ENCODE measurements at regions not wholly inside any gene's neighbourhood (a gene's known extent, or its start where the extent isn't known, plus 50 kb on each side); places are given as distances from the start of the nearest gene placed in this dataset.
A peak's percentile ranks its signal among the peaks of the same experiment; 100 is the strongest.
"Not testable (repeated sequence)": the region's sequence is repeated elsewhere in the genome, so short reads cannot be mapped to it uniquely, and the experiment has no call there.

DNA sequence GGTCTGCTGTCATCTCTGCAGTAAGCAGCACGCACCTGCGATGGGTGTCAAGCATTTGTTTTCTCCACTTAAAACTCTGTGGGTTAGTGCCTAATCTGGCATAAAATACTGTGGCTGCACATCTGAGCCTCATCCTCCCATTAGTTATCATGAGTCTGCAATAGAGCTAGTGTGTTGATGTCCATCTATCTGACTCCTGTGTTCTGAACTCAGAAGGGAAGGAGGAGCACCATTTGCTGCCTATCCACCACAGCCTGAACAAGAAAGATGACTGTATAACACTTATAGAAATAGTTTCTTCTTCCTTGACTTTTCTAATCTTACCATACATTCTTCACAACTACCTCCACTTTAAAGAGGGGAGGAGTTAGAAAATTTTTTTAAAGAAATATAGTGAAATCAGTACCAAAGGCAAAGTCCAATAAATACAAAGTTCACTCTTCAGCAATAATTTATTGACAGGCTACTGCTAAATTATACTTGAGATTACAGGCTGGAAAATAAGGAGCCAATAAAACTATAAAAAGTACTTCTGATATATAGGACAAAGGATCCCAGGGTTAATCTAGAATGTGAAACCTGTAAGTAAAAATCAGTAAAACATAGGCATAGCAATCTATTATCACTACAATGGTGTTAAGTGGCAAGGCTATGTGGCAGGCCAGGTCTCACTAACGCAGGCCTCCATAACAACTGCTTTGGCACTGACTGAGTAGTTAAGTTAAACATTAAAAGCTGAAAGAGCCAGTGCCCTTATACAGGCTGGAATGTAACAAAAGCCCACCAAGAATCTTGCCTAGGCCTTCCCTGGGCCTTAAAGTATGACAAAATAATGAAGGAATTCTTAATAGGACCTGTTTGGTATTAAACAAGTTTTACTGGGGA is 70.2 kb downstream of the LGALS9C start:
- DNase-seq = not testable (repeated sequence)

DNA sequence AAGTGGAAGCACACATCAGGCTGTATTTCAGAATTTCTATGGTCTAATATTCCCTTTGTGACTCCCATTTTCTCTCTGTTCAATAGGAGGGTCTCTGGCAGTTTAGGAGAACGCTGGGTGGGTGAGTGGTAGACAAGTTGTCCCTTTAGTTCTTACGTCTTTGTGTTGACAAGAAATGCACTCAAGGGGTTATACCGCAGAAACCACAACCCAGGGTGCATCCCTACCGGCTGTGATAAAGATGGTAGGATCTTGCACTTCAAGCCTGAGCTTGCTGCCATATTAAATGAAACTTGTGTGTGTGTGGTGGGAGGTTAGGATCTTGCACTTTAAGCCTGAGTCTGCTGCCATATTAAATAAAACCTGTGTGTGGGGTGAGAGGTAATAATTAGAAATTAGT is 80.5 kb downstream of the LGALS9C start:
- not testable (repeated sequence) for DNase-seq

DNA sequence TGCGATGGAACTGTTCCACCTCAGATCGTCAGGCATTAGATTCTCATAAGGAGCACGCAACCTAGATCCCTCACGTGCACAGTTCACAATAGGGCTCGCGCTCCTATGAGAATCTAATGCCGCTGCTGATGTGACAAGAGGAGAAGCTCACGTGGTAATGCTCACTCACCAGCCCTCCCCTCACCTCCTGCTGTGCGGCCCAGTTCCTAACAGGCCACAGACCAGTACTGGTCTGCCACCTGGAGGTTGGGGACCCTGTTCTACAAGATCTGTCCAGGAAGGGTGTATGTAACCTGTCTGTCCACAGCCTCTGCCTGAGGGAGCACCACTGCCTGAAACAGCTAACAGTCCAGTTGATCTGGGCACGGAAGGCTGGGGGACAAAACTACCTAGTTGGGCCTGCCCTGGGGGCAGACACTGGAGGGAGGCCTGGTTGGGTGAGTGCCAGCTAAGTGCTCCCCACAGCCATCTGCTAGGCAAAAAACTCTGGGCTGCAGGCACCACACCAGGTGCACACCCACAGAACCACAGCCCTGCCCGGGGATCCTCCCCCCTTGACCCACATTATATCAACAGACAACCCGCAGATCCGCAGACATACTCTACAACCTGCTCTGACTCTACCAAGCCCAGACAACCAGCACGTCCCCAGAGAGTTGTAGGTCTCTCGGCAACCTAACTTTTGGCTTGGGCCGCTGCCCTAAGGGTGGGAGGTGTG is 80.7 kb downstream of the TBC1D28 start:
- DNase-seq = not testable (repeated sequence)

DNA sequence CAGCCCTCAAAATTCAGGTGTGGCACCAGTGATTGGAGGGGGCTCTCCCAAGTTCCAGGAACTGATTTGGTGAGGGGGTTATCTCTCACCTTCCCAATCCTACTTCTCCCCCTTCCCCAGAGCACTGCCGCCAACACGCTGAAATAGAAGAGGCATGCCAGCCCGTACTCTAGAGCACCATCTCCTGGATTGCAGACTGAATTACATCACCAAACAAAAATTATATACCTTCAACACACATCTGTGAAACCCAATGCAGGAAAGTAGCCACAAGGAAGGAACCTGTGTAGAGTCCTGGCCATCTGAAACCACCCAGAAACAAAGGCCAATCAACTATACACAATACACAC is 80.1 kb downstream of the TBC1D28 start:
- peak in 1 of 2 donors; percentile 49 for DNase-seq

DNA sequence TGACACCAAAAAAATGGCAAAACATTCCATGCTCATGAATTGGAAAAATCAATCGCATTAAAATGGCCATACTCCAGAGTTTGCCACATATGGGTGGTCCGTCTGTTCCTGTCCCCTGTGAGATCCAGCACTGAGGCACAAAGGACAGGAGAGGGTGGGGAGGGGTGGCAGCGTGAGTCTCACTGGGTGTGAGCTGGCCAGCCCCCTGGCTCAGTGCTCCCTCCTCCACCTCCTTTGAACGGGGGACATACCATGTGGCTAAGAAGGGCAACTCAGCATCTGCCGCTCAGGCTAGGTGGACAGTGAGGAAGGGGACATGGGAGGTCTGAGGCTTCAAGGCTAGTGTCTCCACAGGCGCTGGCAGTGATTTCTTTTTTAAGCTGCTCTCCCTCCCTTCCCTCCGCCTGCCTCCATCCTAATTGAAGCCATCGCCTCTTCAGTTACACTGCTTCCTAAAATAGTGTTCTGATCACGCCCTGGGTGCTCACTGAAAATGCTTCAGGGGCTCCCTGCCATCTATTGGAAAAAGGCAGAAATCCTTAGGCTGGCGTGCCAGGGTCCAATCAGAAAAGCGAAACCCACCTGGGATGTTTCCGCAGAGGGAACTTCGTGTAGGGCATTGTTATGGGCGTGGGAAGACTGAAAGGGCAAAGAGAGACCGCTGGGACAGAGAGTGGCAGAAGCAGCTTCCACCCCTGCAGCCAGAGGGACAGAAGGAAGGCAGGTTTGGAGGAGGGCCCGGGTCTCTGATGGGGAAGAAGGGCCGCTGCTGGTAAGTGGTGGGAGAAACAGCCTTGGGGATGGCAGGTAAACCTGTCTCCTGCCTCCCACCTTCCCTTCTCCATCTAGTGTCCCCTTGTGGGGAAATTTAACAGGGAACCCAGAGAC is 75.8 kb downstream of the TBC1D28 start:
- DNase-seq = not testable (repeated sequence)

DNA sequence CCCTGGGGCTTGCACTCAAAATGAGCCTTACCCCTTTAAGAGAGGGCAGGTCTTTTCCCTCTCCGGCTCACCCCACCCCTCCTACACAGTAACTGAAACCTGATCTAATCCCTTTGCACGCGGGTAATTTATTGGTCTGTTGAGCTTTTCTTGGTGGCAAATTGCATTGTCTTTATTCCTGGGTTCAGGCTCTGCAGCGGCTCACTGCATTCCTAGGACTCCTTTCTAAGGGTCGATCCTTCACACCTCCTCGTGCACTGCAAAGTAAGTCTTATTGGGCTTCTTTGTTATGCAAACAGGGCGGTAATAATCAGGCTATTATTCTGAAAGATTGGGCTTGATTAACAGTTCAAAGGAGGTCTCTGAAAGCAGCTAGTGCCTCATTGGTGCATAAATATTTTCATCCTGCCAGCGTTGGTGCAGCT is 74.7 kb downstream of the TBC1D28 start:
- DNase-seq = not testable (repeated sequence)

DNA sequence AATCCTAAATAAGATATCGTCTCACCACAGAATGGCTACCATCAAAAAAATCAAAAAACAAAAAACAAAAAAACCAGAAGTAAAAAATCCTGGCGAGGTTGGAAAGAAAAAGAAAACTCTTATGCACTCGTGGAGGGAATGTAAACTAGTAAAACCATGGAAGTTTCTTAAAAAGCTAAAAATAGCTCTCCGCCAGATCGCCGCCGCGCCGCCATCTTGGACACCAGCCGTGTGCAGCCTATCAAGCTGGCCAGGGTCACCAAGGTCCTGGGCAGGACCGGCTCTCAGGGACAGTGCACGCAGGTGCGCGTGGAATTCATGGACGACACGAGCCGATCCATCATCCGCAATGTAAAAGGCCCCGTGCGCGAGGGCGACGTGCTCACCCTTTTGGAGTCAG is 71.7 kb downstream of the TBC1D28 start:
- DNase-seq = not testable (repeated sequence)

DNA sequence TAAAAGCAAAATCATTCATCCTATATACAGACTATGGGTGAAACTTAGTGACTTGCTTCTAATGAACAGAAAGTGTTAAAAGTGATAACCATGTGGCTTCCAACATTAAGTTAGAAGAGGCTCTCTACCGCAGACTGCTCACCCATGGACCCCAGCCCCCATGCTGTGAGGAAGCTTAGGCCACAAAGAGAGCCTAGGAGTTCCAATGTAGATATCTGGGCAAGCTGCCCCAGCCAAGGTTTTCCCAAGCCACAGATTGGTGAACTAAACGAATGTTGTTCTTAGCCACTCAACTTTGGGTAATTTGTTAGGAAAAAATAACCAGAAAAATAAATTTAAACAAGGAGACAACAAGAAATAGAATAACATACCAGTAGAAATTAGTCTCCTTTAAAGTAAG is 70.1 kb downstream of the TBC1D28 start:
- DNase-seq = not testable (repeated sequence)

All from bone marrow (tissue), 2 donors.